ENCODE measurements at regions not wholly inside any gene's neighbourhood (a gene's known extent, or its start where the extent isn't known, plus 50 kb on each side); places are given as distances from the start of the nearest gene placed in this dataset.

DNA sequence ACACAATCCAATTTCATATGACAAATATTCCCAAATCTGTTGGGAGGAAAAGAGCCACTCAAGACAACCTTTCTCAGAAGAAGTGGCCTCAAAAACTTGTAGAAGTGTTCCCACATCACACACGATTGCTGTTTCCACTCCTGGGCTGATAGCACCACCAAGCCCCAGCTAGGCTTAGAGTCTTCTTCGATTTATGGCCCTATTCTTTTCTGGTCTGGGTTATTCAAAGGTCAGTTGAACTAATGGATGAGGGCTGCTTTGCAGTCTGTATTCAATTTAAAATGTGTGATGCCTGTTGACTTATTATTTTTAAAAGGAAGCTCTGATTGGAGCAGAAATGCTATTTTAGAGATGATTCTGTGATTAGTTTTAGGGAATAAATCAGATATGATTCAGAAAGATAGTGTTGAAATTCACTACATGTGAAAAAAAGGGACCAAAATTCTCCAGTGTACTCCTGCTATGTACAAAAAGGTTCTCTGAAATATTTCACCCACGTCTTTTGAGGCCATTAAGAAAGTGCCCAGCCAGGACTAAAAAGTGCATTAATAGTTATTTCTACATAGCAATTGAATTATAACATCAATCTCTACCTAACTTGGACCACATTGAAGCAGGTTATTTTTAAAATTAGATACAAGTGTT is 57.3 kb upstream of the SPON1 start:
- H3K9me3 ChIP-seq, result peaks cover 0 to 13% (median 0%) of the 10 kb centered on the region in 3 donors
- no peaks in the 10 kb centered on the region for H3K4me1 ChIP-seq
- no peak for TF ChIP-seq POLR2A (IDR thresholded peaks at IDR 0.05)
- TF ChIP-seq, protein P1, sequence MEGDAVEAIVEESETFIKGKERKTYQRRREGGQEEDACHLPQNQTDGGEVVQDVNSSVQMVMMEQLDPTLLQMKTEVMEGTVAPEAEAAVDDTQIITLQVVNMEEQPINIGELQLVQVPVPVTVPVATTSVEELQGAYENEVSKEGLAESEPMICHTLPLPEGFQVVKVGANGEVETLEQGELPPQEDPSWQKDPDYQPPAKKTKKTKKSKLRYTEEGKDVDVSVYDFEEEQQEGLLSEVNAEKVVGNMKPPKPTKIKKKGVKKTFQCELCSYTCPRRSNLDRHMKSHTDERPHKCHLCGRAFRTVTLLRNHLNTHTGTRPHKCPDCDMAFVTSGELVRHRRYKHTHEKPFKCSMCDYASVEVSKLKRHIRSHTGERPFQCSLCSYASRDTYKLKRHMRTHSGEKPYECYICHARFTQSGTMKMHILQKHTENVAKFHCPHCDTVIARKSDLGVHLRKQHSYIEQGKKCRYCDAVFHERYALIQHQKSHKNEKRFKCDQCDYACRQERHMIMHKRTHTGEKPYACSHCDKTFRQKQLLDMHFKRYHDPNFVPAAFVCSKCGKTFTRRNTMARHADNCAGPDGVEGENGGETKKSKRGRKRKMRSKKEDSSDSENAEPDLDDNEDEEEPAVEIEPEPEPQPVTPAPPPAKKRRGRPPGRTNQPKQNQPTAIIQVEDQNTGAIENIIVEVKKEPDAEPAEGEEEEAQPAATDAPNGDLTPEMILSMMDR (IDR thresholded peaks at IDR 0.05), result no peak
- no peak for DNase-seq
- H3K36me3 ChIP-seq, result no peaks in the 10 kb centered on the region
- H3K27ac ChIP-seq, result no peak overlapping the region
- 59 to 60% methylated on average over 3 of the region's 3 CpGs for WGBS, 2 donors
- peaks cover 0 to 13% (median 0%) of the 10 kb centered on the region in 4 donors for H3K27me3 ChIP-seq
- no peak overlapping the region for H3K4me3 ChIP-seq
- intact Hi-C loops (cut with DNase I), result no loop called here

- H3K9me3 ChIP-seq, result peaks cover 0 to 13% (median 0%) of the 10 kb centered on the region in 3 donors
- no peaks in the 10 kb centered on the region for H3K36me3 ChIP-seq
- H3K4me3 ChIP-seq, result no peak overlapping the region
- no peak overlapping the region for H3K27ac ChIP-seq
- 57 to 73% methylated on average over 4 of the region's 4 CpGs for WGBS, 2 donors
- H3K4me1 ChIP-seq, result no peaks in the 10 kb centered on the region
- DNase-seq, result no peak
- H3K27me3 ChIP-seq, result peaks cover 0 to 5% (median 0%) of the 10 kb centered on the region in 4 donors
- intact Hi-C loops (cut with DNase I), result no loop called here
- TF ChIP-seq, protein P1 (IDR thresholded peaks at IDR 0.05), result no peak
- no peak for TF ChIP-seq POLR2A (IDR thresholded peaks at IDR 0.05)
Measured at GRCh38 chr11:13907678-13908077, 54.8 kb upstream of the SPON1 start.

- 72 to 85% methylated on average over 4 of the region's 4 CpGs for WGBS, 2 donors
- TF ChIP-seq POLR2A (IDR thresholded peaks at IDR 0.05), result no peak
- TF ChIP-seq, protein P1 (IDR thresholded peaks at IDR 0.05), result no peak
- H3K9me3 ChIP-seq, result peaks cover 0 to 13% (median 0%) of the 10 kb centered on the region in 3 donors
- no peaks in the 10 kb centered on the region for H3K36me3 ChIP-seq
- no peak for DNase-seq
- H3K4me3 ChIP-seq, result no peak overlapping the region
- intact Hi-C loops (cut with DNase I), result no loop called here
- peaks cover 0 to 5% (median 0%) of the 10 kb centered on the region in 4 donors for H3K27me3 ChIP-seq
- no peaks in the 10 kb centered on the region for H3K4me1 ChIP-seq
- no peak overlapping the region for H3K27ac ChIP-seq
Measured at GRCh38 chr11:13908535-13908934, 54.0 kb upstream of the SPON1 start.

Small RNAs in the stretch of these regions (small RNA-seq; reads per million reads assigned to genes)
- 0 reads per million in 4 donors for gene RNA5SP331

Measured in esophagus squamous epithelium (tissue), 5 donors.